ENCODE measurements at regions not wholly inside any gene's neighbourhood (a gene's known extent, or its start where the extent isn't known, plus 50 kb on each side); places are given as distances from the start of the nearest gene placed in this dataset.
"Not testable (repeated sequence)": the region's sequence is repeated elsewhere in the genome, so short reads cannot be mapped to it uniquely, and the experiment has no call there.

DNA sequence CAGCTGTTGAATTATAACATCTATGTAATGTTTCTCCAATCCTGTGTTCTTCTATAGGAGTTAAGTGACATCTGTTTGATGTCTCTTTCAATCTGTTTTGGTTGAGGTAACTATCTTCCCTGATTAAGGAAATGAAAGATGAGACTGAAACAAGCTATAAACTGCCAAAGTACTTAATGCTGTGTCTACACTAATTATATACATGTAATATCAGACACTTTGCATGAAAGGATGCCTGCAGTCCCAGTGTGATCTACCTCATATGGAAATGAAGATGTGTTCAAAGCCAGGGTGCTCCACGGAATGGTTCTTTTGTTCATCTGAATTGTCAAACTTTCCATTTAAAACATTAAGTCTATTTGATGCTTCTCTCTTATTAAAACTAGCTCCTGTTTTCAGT, 958.3 kb downstream of the GALC start:
- Histone ChIP-seq H3K36me3 (replicated peaks; ENCODE audit: insufficient read depth, low read length) (no peaks in the 10 kb centered on the region), H3K9me2 (replicated peaks; ENCODE audit: insufficient read depth, low read length) (no peaks in the 10 kb centered on the region), H4K20me1 (ENCODE audit: insufficient read depth, low read length) (no peaks in the 10 kb centered on the region), H3K4me2 (ENCODE audit: low read depth, low read length) (no peak overlapping the region), H3K79me2 (ENCODE audit: low read length) (no peaks in the 10 kb centered on the region), H3K9ac (ENCODE audit: low read length) (no peak overlapping the region), H3F3A (ENCODE audit: insufficient read depth, low read length) (no peaks in the 10 kb centered on the region), H3K9me3 (replicated peaks; ENCODE audit: insufficient read depth, low read length) (no peaks in the 10 kb centered on the region), H2AFZ (ENCODE audit: low read length) (no peak overlapping the region), H3K27ac (ENCODE audit: low read length) (peak overlapping the region; percentile 47; the same call in 1 of the 2 replicates), H3K4me3 (ENCODE audit: low read length) (no peak overlapping the region), H3K27me3 (replicated peaks; ENCODE audit: insufficient read depth, low read length) (no peaks in the 10 kb centered on the region), H3K4me1 (ENCODE audit: low read length) (peaks cover 8% of the 10 kb centered on the region)
- peak; percentile 15 for DNase-seq
- TF ChIP-seq EZH2phosphoT487 (IDR thresholded peaks at IDR 0.05; ENCODE audit: low read length) (no peak), EZH2 (optimal IDR thresholded peaks at IDR 0.05; ENCODE audit: low read depth, low read length) (no peak), CTCF (IDR thresholded peaks at IDR 0.05; ENCODE audit: low read length) (no peak)

GRCh38 chr14:87030197-87030596, 962.8 kb downstream of the GALC start:
- Histone ChIP-seq H2AFZ (ENCODE audit: low read length) (no peak overlapping the region), H4K20me1 (ENCODE audit: insufficient read depth, low read length) (no peaks in the 10 kb centered on the region)
- DNase-seq: no peak

DNA sequence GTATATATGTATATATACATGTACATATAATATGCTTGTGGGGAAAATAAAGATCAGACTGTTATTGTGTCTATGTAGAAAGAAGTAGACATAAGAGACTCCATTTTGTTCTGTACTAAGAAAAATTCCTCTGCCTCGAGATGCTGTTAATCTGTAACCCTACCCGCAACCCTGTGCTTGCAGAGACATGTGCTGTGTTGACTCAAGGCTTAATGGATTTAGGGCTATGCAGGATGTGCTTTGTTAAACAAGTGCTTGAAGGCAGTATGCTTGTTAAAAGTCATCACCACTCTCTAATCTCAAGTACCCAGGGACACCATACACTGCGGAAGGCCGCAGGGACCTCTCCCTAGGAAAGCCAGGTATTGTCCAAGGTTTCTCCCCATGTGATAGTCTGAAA, 972.9 kb downstream of the GALC start:
- not testable (repeated sequence) for H3K4me3 ChIP-seq (ENCODE audit: low read length); H3K4me2 ChIP-seq (ENCODE audit: low read depth, low read length); H3K9me3 ChIP-seq (replicated peaks; ENCODE audit: insufficient read depth, low read length); H2AFZ ChIP-seq (ENCODE audit: low read length); H3K27ac ChIP-seq (ENCODE audit: low read length); H4K20me1 ChIP-seq (ENCODE audit: insufficient read depth, low read length); H3K4me1 ChIP-seq (ENCODE audit: low read length); H3K27me3 ChIP-seq (replicated peaks; ENCODE audit: insufficient read depth, low read length); H3F3A ChIP-seq (ENCODE audit: insufficient read depth, low read length); H3K36me3 ChIP-seq (replicated peaks; ENCODE audit: insufficient read depth, low read length); H3K79me2 ChIP-seq (ENCODE audit: low read length); H3K9ac ChIP-seq (ENCODE audit: low read length); DNase-seq; H3K9me2 ChIP-seq (replicated peaks; ENCODE audit: insufficient read depth, low read length)

More at GRCh38 chr14:87030197-87030596, 962.8 kb downstream of the GALC start:
- Histone ChIP-seq H3K4me3 (ENCODE audit: low read length) (no peak overlapping the region), H3F3A (ENCODE audit: insufficient read depth, low read length) (no peaks in the 10 kb centered on the region), H3K27ac (ENCODE audit: low read length) (no peak overlapping the region), H3K4me2 (ENCODE audit: low read depth, low read length) (no peak overlapping the region), H3K27me3 (replicated peaks; ENCODE audit: insufficient read depth, low read length) (no peaks in the 10 kb centered on the region), H3K9ac (ENCODE audit: low read length) (no peak overlapping the region), H3K9me3 (replicated peaks; ENCODE audit: insufficient read depth, low read length) (no peaks in the 10 kb centered on the region), H3K4me1 (ENCODE audit: low read length) (peaks cover 8% of the 10 kb centered on the region), H3K79me2 (ENCODE audit: low read length) (no peaks in the 10 kb centered on the region), H3K9me2 (replicated peaks; ENCODE audit: insufficient read depth, low read length) (no peaks in the 10 kb centered on the region), H3K36me3 (replicated peaks; ENCODE audit: insufficient read depth, low read length) (no peaks in the 10 kb centered on the region)
- no peak for TF ChIP-seq EZH2 (optimal IDR thresholded peaks at IDR 0.05; ENCODE audit: low read depth, low read length)
- TF ChIP-seq EZH2phosphoT487 (IDR thresholded peaks at IDR 0.05; ENCODE audit: low read length): no peak
- TF ChIP-seq CTCF (IDR thresholded peaks at IDR 0.05; ENCODE audit: low read length): no peak

DNA sequence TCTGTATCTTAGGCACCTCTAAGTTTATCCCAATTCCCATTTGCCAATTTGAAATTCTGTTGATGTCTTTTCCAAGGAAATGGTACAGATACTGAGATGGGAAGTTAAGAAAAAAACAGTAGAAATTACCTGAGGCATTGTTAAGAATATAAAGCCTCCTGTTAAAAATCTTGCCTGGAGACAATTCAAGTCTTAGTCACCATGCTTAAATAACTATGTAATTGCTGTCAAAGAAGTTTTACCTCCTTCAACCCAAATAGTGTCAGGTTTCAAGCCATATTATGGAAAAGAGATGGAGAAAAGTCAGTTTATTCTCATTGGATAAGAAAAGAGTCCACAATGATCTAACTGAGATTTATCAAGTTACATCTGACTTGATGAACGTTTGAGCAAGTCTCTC, 974.7 kb downstream of the GALC start:
- Histone ChIP-seq H3K4me3 (ENCODE audit: low read length) (no peak overlapping the region), H3K4me1 (ENCODE audit: low read length) (no peaks in the 10 kb centered on the region), H3K9ac (ENCODE audit: low read length) (no peak overlapping the region), H3K9me3 (replicated peaks; ENCODE audit: insufficient read depth, low read length) (no peaks in the 10 kb centered on the region), H3K27me3 (replicated peaks; ENCODE audit: insufficient read depth, low read length) (no peaks in the 10 kb centered on the region), H4K20me1 (ENCODE audit: insufficient read depth, low read length) (no peaks in the 10 kb centered on the region), H3K79me2 (ENCODE audit: low read length) (no peaks in the 10 kb centered on the region), H2AFZ (ENCODE audit: low read length) (no peak overlapping the region), H3K36me3 (replicated peaks; ENCODE audit: insufficient read depth, low read length) (no peaks in the 10 kb centered on the region), H3K9me2 (replicated peaks; ENCODE audit: insufficient read depth, low read length) (no peaks in the 10 kb centered on the region), H3K4me2 (ENCODE audit: low read depth, low read length) (no peak overlapping the region), H3F3A (ENCODE audit: insufficient read depth, low read length) (no peaks in the 10 kb centered on the region), H3K27ac (ENCODE audit: low read length) (no peak overlapping the region)
- no peak for DNase-seq
- no peak for TF ChIP-seq CTCF (IDR thresholded peaks at IDR 0.05; ENCODE audit: low read length)
